HEK293 (cell line): ENCODE measurements at regions not wholly inside any gene's neighbourhood (a gene's known extent, or its start where the extent isn't known, plus 50 kb on each side); places are given as distances from the start of the nearest gene placed in this dataset.
"Not testable (repeated sequence)": the region's sequence is repeated elsewhere in the genome, so short reads cannot be mapped to it uniquely, and the experiment has no call there.

ENCODE experiments used
- CTCF ChIA-PET: fragments of 350-600 bp; formaldehyde crosslinking; extraction: SDS; loops from one replicate; lab custom pipeline; 2021; ENCODE audit warnings: antibody characterized with exemption; lab: Yijun Ruan, JAX
- POLR2A ChIA-PET: fragments of 300-600 bp; formaldehyde crosslinking; extraction: SDS; loops from one replicate; lab custom pipeline; 2020; ENCODE audit warnings: antibody characterized with exemption, inconsistent platforms; lab: Yijun Ruan, JAX
- H3K27ac ChIP-seq: fragments of 200-500 bp; sonication (Bioruptor generic); 2 replicates; pipeline ENCODE4 v1.5.1; 2014; ENCODE audit warnings: low read depth, low read length, control low read depth, inconsistent platforms; ENCODE audit errors: extremely low read depth
- H3K36me3 ChIP-seq, 2 experiments: fragments of 200-500 bp in 1 of 2; sonication (Bioruptor generic) in 1 of 2; 1 replicate in 1 of 2; 2 replicates in 1 of 2; pipeline ENCODE4 v1.5.1; 2014 to 2017; ENCODE audit warnings: inconsistent platforms in 2 of 2, low read length in 2 of 2; ENCODE audit not compliant: control insufficient read depth in 2 of 2, insufficient read depth in 1 of 2
- H3K4me1 ChIP-seq: fragments of 200-500 bp; sonication (Bioruptor generic); 2 replicates; pipeline ENCODE4 v1.5.1; 2014; ENCODE audit warnings: mild to moderate bottlenecking, low read length, inconsistent platforms; ENCODE audit not compliant: control insufficient read depth, insufficient read depth
- H3K4me3 ChIP-seq: 2 replicates; pipeline ENCODE4 v1.5.1; 2011; ENCODE audit warnings: low read depth, mild to moderate bottlenecking, control low read depth, low read length, moderate library complexity
- H3K9me3 ChIP-seq: fragments of 200-500 bp; sonication (Bioruptor generic); 2 replicates; pipeline ENCODE4 v1.5.1; 2014; ENCODE audit warnings: low read depth, low read length, inconsistent platforms; ENCODE audit not compliant: control insufficient read depth, insufficient read depth
- CTCF ChIP-seq: fragments of 450-650 bp; formaldehyde crosslinking; IDR thresholded peaks from 2 replicates; pipeline ENCODE4 v1.5.1; 2016; ENCODE audit warnings: missing biosample characterization, missing genetic modification characterization
- FEZF1 ChIP-seq: fragments of 450-650 bp; formaldehyde crosslinking; IDR thresholded peaks from 2 replicates; pipeline ENCODE4 v1.5.1; 2016; ENCODE audit warnings: missing biosample characterization, missing genetic modification characterization
- GLIS2 ChIP-seq: fragments of 450-650 bp; formaldehyde crosslinking; IDR thresholded peaks from 2 replicates; pipeline ENCODE4 v1.5.1; 2016; ENCODE audit warnings: missing biosample characterization, missing genetic modification characterization
- SCRT1 ChIP-seq: fragments of 450-650 bp; formaldehyde crosslinking; IDR thresholded peaks from 2 replicates; pipeline ENCODE4 v1.5.1; 2016; ENCODE audit warnings: missing biosample characterization, missing genetic modification characterization, borderline replicate concordance
- ZFP37 ChIP-seq: fragments of 450-650 bp; formaldehyde crosslinking; IDR thresholded peaks from 2 replicates; pipeline ENCODE4 v1.5.1; 2016; ENCODE audit warnings: missing biosample characterization, missing genetic modification characterization
- ZNF10 ChIP-seq: fragments of 450-650 bp; formaldehyde crosslinking; IDR thresholded peaks from 2 replicates; pipeline ENCODE4 v1.5.1; 2017; ENCODE audit warnings: missing biosample characterization, missing genetic modification characterization
- ZNF112 ChIP-seq: fragments of 450-650 bp; formaldehyde crosslinking; IDR thresholded peaks from 2 replicates; pipeline ENCODE4 v1.5.0; 2017; ENCODE audit warnings: missing biosample characterization, missing genetic modification characterization
- ZNF184 ChIP-seq: fragments of 450-650 bp; IDR thresholded peaks from 2 replicates; pipeline ENCODE4 v1.5.1; 2018; ENCODE audit warnings: missing biosample characterization, mild to moderate bottlenecking, missing genetic modification characterization
- ZNF248 ChIP-seq: fragments of 450-650 bp; formaldehyde crosslinking; IDR thresholded peaks from 2 replicates; pipeline ENCODE4 v1.5.1; 2017; ENCODE audit warnings: missing biosample characterization, missing genetic modification characterization
- ZNF311 ChIP-seq: fragments of 450-650 bp; formaldehyde crosslinking; IDR thresholded peaks from 2 replicates; pipeline ENCODE4 v1.5.1; 2017; ENCODE audit warnings: missing biosample characterization, missing genetic modification characterization, borderline replicate concordance
- ZNF426 ChIP-seq: fragments of 450-650 bp; formaldehyde crosslinking; IDR thresholded peaks from 2 replicates; pipeline ENCODE4 v1.5.1; 2017; ENCODE audit warnings: missing biosample characterization, missing genetic modification characterization, mild to moderate bottlenecking, inconsistent platforms, moderate library complexity
- ZNF548 ChIP-seq: fragments of 450-650 bp; formaldehyde crosslinking; IDR thresholded peaks from 2 replicates; pipeline ENCODE4 v1.5.1; 2016; ENCODE audit warnings: missing biosample characterization, missing genetic modification characterization
- ZNF560 ChIP-seq: fragments of 450-650 bp; formaldehyde crosslinking; IDR thresholded peaks from 2 replicates; pipeline ENCODE4 v1.5.1; 2017; ENCODE audit warnings: missing biosample characterization, missing genetic modification characterization, borderline replicate concordance
- ZNF707 ChIP-seq: fragments of 450-650 bp; formaldehyde crosslinking; IDR thresholded peaks from 2 replicates; pipeline ENCODE4 v1.5.1; 2016; ENCODE audit warnings: missing biosample characterization, missing genetic modification characterization
- ZNF792 ChIP-seq: fragments of 450-650 bp; formaldehyde crosslinking; IDR thresholded peaks from 2 replicates; pipeline ENCODE4 v1.5.1; 2016; ENCODE audit warnings: missing biosample characterization, missing genetic modification characterization
- TF ChIP-seq, protein P1 (sequence below): fragments of 450-650 bp; formaldehyde crosslinking; IDR thresholded peaks from 2 replicates; pipeline ENCODE4 v1.5.1; 2016; ENCODE audit warnings: missing biosample characterization, missing genetic modification characterization
- TF ChIP-seq, protein P2 (sequence below): fragments of 450-650 bp; formaldehyde crosslinking; IDR thresholded peaks from 2 replicates; pipeline ENCODE4 v1.5.1; 2016; ENCODE audit warnings: missing biosample characterization, missing genetic modification characterization, low read depth
- TF ChIP-seq, protein P3 (sequence below): fragments of 450-650 bp; formaldehyde crosslinking; conservative IDR thresholded peaks from 2 replicates; pipeline ENCODE4 v1.5.1; 2016; ENCODE audit warnings: low read depth, missing biosample characterization, missing genetic modification characterization
- TF ChIP-seq, protein P4 (sequence below): fragments of 450-650 bp; formaldehyde crosslinking; IDR thresholded peaks from 2 replicates; pipeline ENCODE4 v1.5.1; 2016; ENCODE audit warnings: missing biosample characterization, missing genetic modification characterization
- TF ChIP-seq, protein P5 (sequence below): IDR thresholded peaks from 2 replicates; pipeline ENCODE4 v1.6.1; 2011; ENCODE audit warnings: mild to moderate bottlenecking, low read depth, low read length, borderline replicate concordance

DNA sequence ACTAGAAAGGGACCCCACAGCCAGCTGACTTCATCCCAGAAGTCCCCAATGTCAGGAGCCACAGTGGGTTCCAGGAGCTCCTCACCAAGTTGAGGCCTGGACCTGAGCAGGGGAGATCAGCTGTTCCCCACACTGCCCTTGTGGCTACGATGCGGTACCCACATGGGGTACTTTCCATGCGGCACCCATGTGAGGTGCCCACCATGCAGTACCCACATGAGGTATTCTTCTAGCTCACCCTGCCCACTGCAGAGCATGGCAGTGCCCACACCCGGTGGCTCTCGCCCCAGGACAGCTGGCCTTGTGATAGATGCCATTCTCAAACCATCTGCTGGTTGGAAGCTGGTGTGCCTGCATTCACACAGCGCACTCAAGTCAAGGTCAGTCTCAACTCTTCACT, 136.3 kb upstream of the PDE1C start:
- CTCF ChIA-PET: interaction anchor here (0.6 to 5.2 kb wide), 4 partner anchors 273 to 1072 kb away, joined by 3 to 62 read pairs (median 17); no protein-coding TSS in a partner anchor
- H3K4me3 ChIP-seq: no peak overlapping the region
- H3K4me1 ChIP-seq: no peaks in the 10 kb centered on the region
- H3K9me3 ChIP-seq: no peaks in the 10 kb centered on the region
- H3K27ac ChIP-seq: no peak overlapping the region
- POLR2A ChIA-PET: no interaction called here
- no peaks in the 10 kb centered on the region for H3K36me3 ChIP-seq
- TF ChIP-seq ZNF10 (tag by site-specific recombination): no peak
- TF ChIP-seq SCRT1 (tag by site-specific recombination): no peak
- TF ChIP-seq ZNF707 (tag by site-specific recombination): no peak
- TF ChIP-seq ZNF311: no peak
- TF ChIP-seq, protein P1, sequence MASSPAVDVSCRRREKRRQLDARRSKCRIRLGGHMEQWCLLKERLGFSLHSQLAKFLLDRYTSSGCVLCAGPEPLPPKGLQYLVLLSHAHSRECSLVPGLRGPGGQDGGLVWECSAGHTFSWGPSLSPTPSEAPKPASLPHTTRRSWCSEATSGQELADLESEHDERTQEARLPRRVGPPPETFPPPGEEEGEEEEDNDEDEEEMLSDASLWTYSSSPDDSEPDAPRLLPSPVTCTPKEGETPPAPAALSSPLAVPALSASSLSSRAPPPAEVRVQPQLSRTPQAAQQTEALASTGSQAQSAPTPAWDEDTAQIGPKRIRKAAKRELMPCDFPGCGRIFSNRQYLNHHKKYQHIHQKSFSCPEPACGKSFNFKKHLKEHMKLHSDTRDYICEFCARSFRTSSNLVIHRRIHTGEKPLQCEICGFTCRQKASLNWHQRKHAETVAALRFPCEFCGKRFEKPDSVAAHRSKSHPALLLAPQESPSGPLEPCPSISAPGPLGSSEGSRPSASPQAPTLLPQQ (tag by site-specific recombination): no peak
- no peak for TF ChIP-seq ZNF112 (tag by site-specific recombination)
- TF ChIP-seq ZNF248 (tag by site-specific recombination): no peak
- TF ChIP-seq, protein P2, sequence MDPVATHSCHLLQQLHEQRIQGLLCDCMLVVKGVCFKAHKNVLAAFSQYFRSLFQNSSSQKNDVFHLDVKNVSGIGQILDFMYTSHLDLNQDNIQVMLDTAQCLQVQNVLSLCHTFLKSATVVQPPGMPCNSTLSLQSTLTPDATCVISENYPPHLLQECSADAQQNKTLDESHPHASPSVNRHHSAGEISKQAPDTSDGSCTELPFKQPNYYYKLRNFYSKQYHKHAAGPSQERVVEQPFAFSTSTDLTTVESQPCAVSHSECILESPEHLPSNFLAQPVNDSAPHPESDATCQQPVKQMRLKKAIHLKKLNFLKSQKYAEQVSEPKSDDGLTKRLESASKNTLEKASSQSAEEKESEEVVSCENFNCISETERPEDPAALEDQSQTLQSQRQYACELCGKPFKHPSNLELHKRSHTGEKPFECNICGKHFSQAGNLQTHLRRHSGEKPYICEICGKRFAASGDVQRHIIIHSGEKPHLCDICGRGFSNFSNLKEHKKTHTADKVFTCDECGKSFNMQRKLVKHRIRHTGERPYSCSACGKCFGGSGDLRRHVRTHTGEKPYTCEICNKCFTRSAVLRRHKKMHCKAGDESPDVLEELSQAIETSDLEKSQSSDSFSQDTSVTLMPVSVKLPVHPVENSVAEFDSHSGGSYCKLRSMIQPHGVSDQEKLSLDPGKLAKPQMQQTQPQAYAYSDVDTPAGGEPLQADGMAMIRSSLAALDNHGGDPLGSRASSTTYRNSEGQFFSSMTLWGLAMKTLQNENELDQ (tag by site-specific recombination): no peak
- no peak for TF ChIP-seq FEZF1 (tag by site-specific recombination)
- TF ChIP-seq, protein P3, sequence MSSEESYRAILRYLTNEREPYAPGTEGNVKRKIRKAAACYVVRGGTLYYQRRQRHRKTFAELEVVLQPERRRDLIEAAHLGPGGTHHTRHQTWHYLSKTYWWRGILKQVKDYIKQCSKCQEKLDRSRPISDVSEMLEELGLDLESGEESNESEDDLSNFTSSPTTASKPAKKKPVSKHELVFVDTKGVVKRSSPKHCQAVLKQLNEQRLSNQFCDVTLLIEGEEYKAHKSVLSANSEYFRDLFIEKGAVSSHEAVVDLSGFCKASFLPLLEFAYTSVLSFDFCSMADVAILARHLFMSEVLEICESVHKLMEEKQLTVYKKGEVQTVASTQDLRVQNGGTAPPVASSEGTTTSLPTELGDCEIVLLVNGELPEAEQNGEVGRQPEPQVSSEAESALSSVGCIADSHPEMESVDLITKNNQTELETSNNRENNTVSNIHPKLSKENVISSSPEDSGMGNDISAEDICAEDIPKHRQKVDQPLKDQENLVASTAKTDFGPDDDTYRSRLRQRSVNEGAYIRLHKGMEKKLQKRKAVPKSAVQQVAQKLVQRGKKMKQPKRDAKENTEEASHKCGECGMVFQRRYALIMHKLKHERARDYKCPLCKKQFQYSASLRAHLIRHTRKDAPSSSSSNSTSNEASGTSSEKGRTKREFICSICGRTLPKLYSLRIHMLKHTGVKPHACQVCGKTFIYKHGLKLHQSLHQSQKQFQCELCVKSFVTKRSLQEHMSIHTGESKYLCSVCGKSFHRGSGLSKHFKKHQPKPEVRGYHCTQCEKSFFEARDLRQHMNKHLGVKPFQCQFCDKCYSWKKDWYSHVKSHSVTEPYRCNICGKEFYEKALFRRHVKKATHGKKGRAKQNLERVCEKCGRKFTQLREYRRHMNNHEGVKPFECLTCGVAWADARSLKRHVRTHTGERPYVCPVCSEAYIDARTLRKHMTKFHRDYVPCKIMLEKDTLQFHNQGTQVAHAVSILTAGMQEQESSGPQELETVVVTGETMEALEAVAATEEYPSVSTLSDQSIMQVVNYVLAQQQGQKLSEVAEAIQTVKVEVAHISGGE (tag by site-specific recombination): no peak
- no peak for TF ChIP-seq ZNF792 (tag by site-specific recombination)
- TF ChIP-seq ZNF184 (tag by site-specific recombination): no peak
- no peak for TF ChIP-seq ZNF548 (tag by site-specific recombination)
- no peak for TF ChIP-seq GLIS2 (tag by site-specific recombination)
- TF ChIP-seq, protein P4, sequence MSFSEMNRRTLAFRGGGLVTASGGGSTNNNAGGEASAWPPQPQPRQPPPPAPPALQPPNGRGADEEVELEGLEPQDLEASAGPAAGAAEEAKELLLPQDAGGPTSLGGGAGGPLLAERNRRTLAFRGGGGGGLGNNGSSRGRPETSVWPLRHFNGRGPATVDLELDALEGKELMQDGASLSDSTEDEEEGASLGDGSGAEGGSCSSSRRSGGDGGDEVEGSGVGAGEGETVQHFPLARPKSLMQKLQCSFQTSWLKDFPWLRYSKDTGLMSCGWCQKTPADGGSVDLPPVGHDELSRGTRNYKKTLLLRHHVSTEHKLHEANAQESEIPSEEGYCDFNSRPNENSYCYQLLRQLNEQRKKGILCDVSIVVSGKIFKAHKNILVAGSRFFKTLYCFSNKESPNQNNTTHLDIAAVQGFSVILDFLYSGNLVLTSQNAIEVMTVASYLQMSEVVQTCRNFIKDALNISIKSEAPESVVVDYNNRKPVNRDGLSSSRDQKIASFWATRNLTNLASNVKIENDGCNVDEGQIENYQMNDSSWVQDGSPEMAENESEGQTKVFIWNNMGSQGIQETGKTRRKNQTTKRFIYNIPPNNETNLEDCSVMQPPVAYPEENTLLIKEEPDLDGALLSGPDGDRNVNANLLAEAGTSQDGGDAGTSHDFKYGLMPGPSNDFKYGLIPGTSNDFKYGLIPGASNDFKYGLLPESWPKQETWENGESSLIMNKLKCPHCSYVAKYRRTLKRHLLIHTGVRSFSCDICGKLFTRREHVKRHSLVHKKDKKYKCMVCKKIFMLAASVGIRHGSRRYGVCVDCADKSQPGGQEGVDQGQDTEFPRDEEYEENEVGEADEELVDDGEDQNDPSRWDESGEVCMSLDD (tag by site-specific recombination): no peak
- TF ChIP-seq ZNF560 (tag by site-specific recombination): no peak
- TF ChIP-seq, protein P5, sequence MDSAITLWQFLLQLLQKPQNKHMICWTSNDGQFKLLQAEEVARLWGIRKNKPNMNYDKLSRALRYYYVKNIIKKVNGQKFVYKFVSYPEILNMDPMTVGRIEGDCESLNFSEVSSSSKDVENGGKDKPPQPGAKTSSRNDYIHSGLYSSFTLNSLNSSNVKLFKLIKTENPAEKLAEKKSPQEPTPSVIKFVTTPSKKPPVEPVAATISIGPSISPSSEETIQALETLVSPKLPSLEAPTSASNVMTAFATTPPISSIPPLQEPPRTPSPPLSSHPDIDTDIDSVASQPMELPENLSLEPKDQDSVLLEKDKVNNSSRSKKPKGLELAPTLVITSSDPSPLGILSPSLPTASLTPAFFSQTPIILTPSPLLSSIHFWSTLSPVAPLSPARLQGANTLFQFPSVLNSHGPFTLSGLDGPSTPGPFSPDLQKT: no peak
- no peak for TF ChIP-seq CTCF (tag by site-specific recombination)
- no peak for TF ChIP-seq ZNF426 (tag by site-specific recombination)
- no peak for TF ChIP-seq ZFP37

GRCh38 chr7:32205298-32205824, 135.2 kb upstream of the PDE1C start:
- H3K27ac ChIP-seq, POLR2A ChIA-PET, H3K4me3 ChIP-seq, H3K9me3 ChIP-seq, H3K4me1 ChIP-seq, H3K36me3 ChIP-seq: not testable (repeated sequence)
- CTCF ChIA-PET: interaction anchor here (0.7 to 5.2 kb wide), 12 partner anchors 40 to 1071 kb away, joined by 3 to 62 read pairs (median 4); no protein-coding TSS in a partner anchor
